NCI-H748 treated with DMSO at 0.1 percent for 48 hours (cell line): ENCODE measurements at regions not wholly inside any gene's neighbourhood (a gene's known extent, or its start where the extent isn't known, plus 50 kb on each side); places are given as distances from the start of the nearest gene placed in this dataset.
"Not testable (repeated sequence)": the region's sequence is repeated elsewhere in the genome, so short reads cannot be mapped to it uniquely, and the experiment has no call there.

Experiments
- DNase-seq: peaks from one replicate; lab custom pipeline; 2025; lab: John Stamatoyannopoulos, UW

DNA sequence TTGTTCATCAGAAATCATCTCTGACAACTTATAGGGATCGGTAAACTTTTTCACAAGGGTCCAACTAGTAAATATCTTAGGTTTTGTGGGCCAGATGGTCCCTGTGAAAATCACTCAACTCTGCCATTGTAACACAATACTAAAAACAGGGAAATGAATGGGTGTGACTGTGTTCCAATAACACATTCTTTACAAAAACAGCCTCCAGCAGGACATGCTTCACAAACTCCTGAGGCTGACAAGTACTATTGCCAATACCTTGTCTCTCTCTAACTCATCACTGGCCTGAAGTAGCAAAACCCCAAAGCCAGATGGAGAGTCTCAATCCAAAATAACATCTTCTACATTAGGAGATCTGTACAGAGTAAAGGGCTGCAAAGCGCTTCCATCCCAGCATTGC, 312.3 kb downstream of the TOX3 start:
- DNase-seq = no peak

- no peak for DNase-seq
These were observed 317.5 kb downstream of the TOX3 start for GRCh38 chr16:52229471-52229870.

- no peak for DNase-seq
These were observed 319.1 kb downstream of the TOX3 start for GRCh38 chr16:52227851-52228250.

GRCh38 chr16:52212841-52213240, 334.1 kb downstream of the TOX3 start:
- no peak for DNase-seq

DNA sequence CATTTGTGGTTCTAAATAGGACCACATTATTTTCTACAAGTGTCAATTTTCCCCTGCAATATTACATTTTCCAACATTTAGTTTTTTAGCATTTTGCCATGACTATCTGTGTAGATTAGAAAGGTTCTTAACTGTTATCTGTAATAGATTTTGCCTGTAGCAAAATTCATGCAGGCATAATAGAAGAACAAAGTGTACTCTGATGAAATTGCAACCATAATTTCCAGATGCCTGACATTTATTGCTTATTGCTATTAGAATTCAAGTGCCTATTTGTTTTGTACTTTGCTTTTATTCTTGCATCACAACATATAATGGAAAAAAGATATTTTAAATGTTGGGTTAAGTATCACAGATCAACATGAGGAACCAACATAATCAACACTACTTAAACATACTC, 337.7 kb downstream of the TOX3 start:
- no peak for DNase-seq

GRCh38 chr16:52203096-52203495, 343.8 kb downstream of the TOX3 start:
- DNase-seq = no peak

GRCh38 chr16:52193441-52193840, 353.5 kb downstream of the TOX3 start:
- DNase-seq = no peak

DNA sequence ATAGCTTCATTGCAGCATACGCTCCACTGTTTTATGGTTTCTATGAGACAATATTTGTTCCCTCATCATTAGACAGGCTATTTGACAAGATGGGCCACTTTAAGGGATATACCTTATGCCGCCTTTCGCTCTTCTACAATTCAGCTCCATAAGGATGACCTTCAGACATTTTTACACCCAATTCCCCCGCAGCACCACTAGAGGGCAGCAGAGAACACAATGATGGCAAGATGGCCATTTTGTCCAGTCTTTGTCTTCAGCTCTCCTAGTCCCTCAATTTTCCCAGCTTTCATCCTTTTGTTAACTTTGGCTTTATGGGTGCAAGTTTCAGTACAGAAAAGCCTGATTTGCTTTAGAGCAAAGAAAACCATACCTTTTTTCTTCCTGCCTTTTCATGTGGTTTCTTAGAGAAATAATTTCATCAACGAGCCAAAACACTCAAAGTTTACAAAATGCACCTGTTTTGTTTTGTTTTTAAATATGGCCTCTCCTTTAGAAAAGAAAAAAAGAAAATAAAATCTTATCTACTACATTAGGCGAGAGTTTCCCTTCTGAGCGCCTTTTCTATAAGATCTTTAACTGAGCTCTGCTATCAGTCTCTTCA, 355.3 kb downstream of the TOX3 start:
- peak; percentile 72 for DNase-seq

GRCh38 chr16:52184336-52184735, 362.6 kb downstream of the TOX3 start:
- DNase-seq = no peak

- no peak for DNase-seq
These were observed 364.1 kb downstream of the TOX3 start for GRCh38 chr16:52182840-52183239.

- no peak for DNase-seq
These were observed 372.8 kb downstream of the TOX3 start for GRCh38 chr16:52174168-52174567.

GRCh38 chr16:52171481-52171880, 375.5 kb downstream of the TOX3 start:
- no peak for DNase-seq

- DNase-seq = no peak
These were observed 379.6 kb downstream of the TOX3 start for GRCh38 chr16:52167328-52167727.

- no peak for DNase-seq
These were observed 381.0 kb downstream of the TOX3 start for GRCh38 chr16:52165961-52166360.

- no peak for DNase-seq
These were observed 397.9 kb downstream of the TOX3 start for GRCh38 chr16:52149003-52149402.

- DNase-seq = no peak
These were observed 405.1 kb downstream of the TOX3 start for GRCh38 chr16:52141871-52142270.

DNA sequence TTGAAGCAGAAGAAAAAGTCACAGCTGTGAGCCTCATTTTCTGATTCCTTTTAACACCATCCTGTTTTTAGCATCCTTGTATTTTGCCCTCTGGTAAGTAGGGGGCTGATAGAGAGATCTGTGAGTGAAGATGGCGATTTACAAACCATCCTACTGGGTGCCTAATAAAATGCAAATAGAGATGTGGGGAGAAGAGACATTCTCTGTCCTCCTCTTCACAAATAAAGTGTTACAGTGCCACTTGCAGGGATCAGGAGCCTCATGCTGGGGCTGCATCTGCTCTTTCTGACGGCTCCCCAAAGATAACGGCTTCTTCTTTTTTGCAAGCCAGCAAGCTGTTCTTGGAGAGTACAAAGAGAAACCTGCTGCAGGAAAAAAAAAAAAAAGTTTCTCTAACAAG, 418.6 kb downstream of the TOX3 start:
- DNase-seq = no peak

GRCh38 chr16:52123842-52124241, 423.1 kb downstream of the TOX3 start:
- DNase-seq = no peak

DNA sequence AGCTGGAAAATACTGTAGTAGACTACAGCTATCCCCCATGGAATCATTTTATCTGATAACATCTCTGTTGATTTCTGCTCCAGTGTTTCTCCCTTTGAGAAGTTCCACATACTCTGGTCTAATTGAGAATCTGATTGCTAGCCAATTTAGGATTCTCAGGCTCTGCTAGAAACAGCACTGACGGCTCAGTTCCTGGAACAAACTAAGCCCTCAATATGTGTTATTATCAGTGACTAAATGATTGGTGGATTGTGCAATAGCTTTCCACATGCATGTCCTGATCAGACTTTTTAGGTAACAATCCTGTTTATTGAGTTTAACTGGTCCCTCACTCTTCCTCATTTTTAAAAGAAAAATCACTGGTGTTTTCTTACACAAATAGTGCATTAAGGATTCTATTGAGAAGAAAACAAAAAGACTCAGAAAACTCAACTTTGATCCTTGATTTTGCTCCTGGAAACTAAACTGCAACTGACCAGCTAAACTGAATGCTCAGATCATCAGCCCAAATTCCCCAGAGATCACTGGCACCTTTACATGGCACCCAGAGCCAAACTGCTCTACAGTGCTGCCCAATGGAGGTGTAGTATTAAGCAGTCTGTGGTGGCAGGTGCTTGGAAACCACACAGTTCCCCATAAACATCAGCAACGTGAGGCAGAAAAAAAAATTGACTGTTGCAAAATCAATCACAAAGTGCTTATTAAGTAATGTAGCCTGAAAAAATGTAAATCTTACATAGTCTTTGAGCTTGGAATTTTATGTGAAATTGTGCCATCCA, 423.7 kb downstream of the TOX3 start:
- no peak for DNase-seq

DNA sequence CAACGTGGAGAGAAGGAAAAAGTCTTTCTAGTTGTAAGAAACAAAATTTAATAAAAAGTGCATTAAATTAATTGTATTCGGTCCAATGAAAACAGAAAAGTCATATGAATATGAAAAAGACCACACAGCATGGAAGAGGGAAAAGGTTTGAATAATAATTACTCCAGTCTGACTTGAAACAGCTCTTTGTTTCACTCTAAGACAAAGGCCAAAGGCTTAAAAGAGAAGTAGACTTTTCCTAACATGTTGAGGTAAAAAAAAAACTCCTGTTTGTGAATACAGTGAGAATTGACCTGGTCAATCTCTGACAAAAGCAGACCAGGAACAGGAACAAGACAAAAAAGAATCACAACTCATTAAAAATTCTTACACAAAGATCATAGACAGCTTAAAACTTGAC, 429.8 kb downstream of the TOX3 start:
- DNase-seq = no peak

DNA sequence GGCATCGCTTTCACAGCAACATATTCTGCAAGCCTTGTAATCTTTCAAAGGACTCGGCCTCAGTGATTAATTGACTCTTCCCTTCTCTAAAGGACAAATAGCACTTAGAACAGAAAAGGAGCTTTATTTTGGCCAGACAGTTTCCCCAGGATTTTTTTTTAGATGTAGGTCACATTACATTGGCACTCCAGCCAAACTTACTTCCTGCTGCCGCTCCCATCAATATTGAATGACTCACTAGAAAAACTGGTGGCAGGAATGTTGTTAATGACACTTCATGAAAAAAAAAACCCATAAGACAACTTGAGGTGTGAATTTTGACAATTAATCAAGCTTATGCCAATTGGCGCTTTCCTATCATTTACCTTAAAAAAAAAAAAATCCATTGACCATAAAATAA, 432.6 kb downstream of the TOX3 start:
- DNase-seq = no peak

DNA sequence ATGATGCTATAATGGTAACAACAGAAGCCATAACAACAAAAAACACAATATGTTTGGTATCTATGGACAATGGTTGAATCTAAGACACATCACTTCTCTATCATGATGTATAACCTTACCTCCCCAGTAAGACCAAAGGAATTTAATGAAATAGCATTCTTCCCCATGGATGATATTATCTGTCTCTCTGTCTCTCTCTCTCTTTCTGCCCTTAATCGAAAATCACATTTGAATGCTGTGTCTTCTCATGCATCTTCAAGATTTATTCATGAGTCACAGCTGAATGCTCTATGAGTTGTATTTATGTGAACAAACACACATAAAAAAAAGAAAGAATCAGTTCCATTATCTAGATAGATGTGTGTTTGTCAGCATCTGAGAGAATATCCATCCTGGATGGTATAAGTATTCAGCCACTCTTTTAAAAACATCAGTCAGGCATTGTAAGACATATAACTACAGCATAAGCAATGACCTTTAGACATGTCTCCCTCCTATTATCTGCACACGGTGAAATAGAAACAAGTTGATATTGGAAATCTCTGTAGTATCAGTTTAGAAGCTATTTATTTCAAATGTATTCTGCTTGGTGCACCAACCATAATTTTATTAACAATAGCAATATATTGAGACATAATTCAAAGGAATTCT, 433.3 kb downstream of the TOX3 start:
- no peak for DNase-seq

- DNase-seq = not testable (repeated sequence)
These were observed 441.9 kb downstream of the TOX3 start for GRCh38 chr16:52104993-52105392.
